ENCODE measurements at regions not wholly inside any gene's neighbourhood (a gene's known extent, or its start where the extent isn't known, plus 50 kb on each side); places are given as distances from the start of the nearest gene placed in this dataset.
"Not testable (repeated sequence)": the region's sequence is repeated elsewhere in the genome, so short reads cannot be mapped to it uniquely, and the experiment has no call there.

GRCh38 chr2:87235333-87235981 lies 213.8 kb upstream of the PLGLB1 start:
- not testable (repeated sequence) for TF ChIP-seq CTCF (IDR thresholded peaks at IDR 0.05); BHLHE40 (IDR thresholded peaks at IDR 0.05; ENCODE audit: low read depth, low read length); BCL3 (IDR thresholded peaks at IDR 0.05); MAX (IDR thresholded peaks at IDR 0.05); SMC3 (IDR thresholded peaks at IDR 0.05); REST (IDR thresholded peaks at IDR 0.05); POLR2AphosphoS2 (conservative IDR thresholded peaks at IDR 0.05; ENCODE audit: low read length); POLR2A (IDR thresholded peaks at IDR 0.05; ENCODE audit: low read length); RARB (CRISPR knock-in tag; IDR thresholded peaks at IDR 0.05); RFX5 (IDR thresholded peaks at IDR 0.05); PBX3 (IDR thresholded peaks at IDR 0.05); MAZ (IDR thresholded peaks at IDR 0.05; ENCODE audit: borderline replicate concordance, low read depth, low read length); EP300 (IDR thresholded peaks at IDR 0.05); ESRRA (IDR thresholded peaks at IDR 0.05; ENCODE audit: borderline replicate concordance, low read length)
